ENCODE measurements at regions not wholly inside any gene's neighbourhood (a gene's known extent, or its start where the extent isn't known, plus 50 kb on each side); places are given as distances from the start of the nearest gene placed in this dataset.

GRCh38 chr11:45538363-45538762 lies 127.1 kb downstream of the CHST1 start:
- no peak overlapping the region for H3K14ac ChIP-seq (ENCODE audit: low read length)
- H3K36me3 ChIP-seq (replicated peaks in 1 of 2; ENCODE audit: control insufficient read depth in 2 of 2, insufficient read depth in 2 of 2, low read length in 2 of 2) = no peaks in the 10 kb centered on the region
- H2BK15ac ChIP-seq (ENCODE audit: low read length) = no peak overlapping the region
- H3K9ac ChIP-seq (ENCODE audit: low read depth, low read length, poor library complexity) = no peak overlapping the region
- peaks cover 0 to 2% (median 0%) of the 10 kb centered on the region in 3 experiments for H3K27me3 ChIP-seq (ENCODE audit: control insufficient read depth in 3 of 3, insufficient read depth in 3 of 3, low read depth in 1 of 3, low read length in 3 of 3)
- no peak overlapping the region for H2AFZ ChIP-seq (ENCODE audit: low read length)
- WGBS, 2 donors (ENCODE audit: extremely low coverage in 2 of 2, insufficient read length in 2 of 2, insufficient replicate concordance in 1 of 2) = no CpG with 5 or more reads among the region's 12 CpGs
- H3K18ac ChIP-seq (ENCODE audit: low read length) = no peak overlapping the region
- H2BK12ac ChIP-seq (ENCODE audit: low read length) = no peak overlapping the region
- no peak overlapping the region for H2BK120ac ChIP-seq (ENCODE audit: low read depth, low read length)
- H3K27ac ChIP-seq (replicated peaks; ENCODE audit: low read length) = no peak overlapping the region
- H3K4me3 ChIP-seq (ENCODE audit: low read length in 2 of 2) = no peak overlapping the region
- no peak overlapping the region for H4K91ac ChIP-seq (ENCODE audit: low read depth, low read length, poor library complexity)
- DNase-seq (ENCODE audit: low spot score) = no peak
- no peak overlapping the region for H3K23ac ChIP-seq (ENCODE audit: low read depth, low read length, poor library complexity)
- no peaks in the 10 kb centered on the region for H3K9me3 ChIP-seq (replicated peaks in 1 of 2; ENCODE audit: control insufficient read depth in 2 of 2, insufficient read depth in 1 of 2, low read depth in 1 of 2, low read length in 2 of 2)
- peaks cover 0 to 1% of the 10 kb centered on the region in 2 donors for H3K4me1 ChIP-seq (ENCODE audit: control insufficient read depth in 2 of 2, insufficient read depth in 1 of 2, low read depth in 1 of 2, low read length in 2 of 2)
- H2AK5ac ChIP-seq (ENCODE audit: low read depth, low read length) = no peak overlapping the region
- no peak overlapping the region for H4K8ac ChIP-seq (ENCODE audit: low read depth, low read length)
- H2BK5ac ChIP-seq (ENCODE audit: low read length) = no peak overlapping the region
- no peaks in the 10 kb centered on the region for H3K79me1 ChIP-seq (ENCODE audit: low read depth, low read length)
- H3K4ac ChIP-seq (ENCODE audit: low read length) = no peak overlapping the region
- H3K4me2 ChIP-seq (ENCODE audit: insufficient read depth, low read length, poor library complexity, severe bottlenecking) = no peak overlapping the region

GRCh38 chr11:45537614-45538013 lies 127.8 kb downstream of the CHST1 start:
- Histone ChIP-seq H3K4ac (ENCODE audit: low read length) (no peak overlapping the region), H3K14ac (ENCODE audit: low read length) (no peak overlapping the region), H3K4me1 (ENCODE audit: control insufficient read depth in 2 of 2, insufficient read depth in 1 of 2, low read depth in 1 of 2, low read length in 2 of 2) (peaks cover 0 to 1% of the 10 kb centered on the region in 2 donors), H3K27me3 (ENCODE audit: control insufficient read depth in 3 of 3, insufficient read depth in 3 of 3, low read depth in 1 of 3, low read length in 3 of 3) (peaks cover 0 to 4% (median 0%) of the 10 kb centered on the region in 3 experiments), H3K4me3 (ENCODE audit: low read length in 2 of 2) (no peak overlapping the region), H2BK5ac (ENCODE audit: low read length) (no peak overlapping the region), H2BK12ac (ENCODE audit: low read length) (no peak overlapping the region), H2AFZ (ENCODE audit: low read length) (no peak overlapping the region), H3K4me2 (ENCODE audit: insufficient read depth, low read length, poor library complexity, severe bottlenecking) (no peak overlapping the region), H3K18ac (ENCODE audit: low read length) (no peak overlapping the region), H4K8ac (ENCODE audit: low read depth, low read length) (no peak overlapping the region), H3K36me3 (replicated peaks in 1 of 2; ENCODE audit: control insufficient read depth in 2 of 2, insufficient read depth in 2 of 2, low read length in 2 of 2) (no peaks in the 10 kb centered on the region), H4K91ac (ENCODE audit: low read depth, low read length, poor library complexity) (no peak overlapping the region), H3K27ac (replicated peaks; ENCODE audit: low read length) (no peak overlapping the region), H3K79me1 (ENCODE audit: low read depth, low read length) (no peaks in the 10 kb centered on the region), H2BK120ac (ENCODE audit: low read depth, low read length) (no peak overlapping the region), H3K23ac (ENCODE audit: low read depth, low read length, poor library complexity) (no peak overlapping the region), H2AK5ac (ENCODE audit: low read depth, low read length) (no peak overlapping the region), H2BK15ac (ENCODE audit: low read length) (no peak overlapping the region), H3K9ac (ENCODE audit: low read depth, low read length, poor library complexity) (no peak overlapping the region), H3K9me3 (replicated peaks in 1 of 2; ENCODE audit: control insufficient read depth in 2 of 2, insufficient read depth in 1 of 2, low read depth in 1 of 2, low read length in 2 of 2) (no peaks in the 10 kb centered on the region)
- no peak for DNase-seq (ENCODE audit: low spot score)
- no CpG with 5 or more reads among the region's 3 CpGs for WGBS, 2 donors (ENCODE audit: extremely low coverage in 2 of 2, insufficient read length in 2 of 2, insufficient replicate concordance in 1 of 2)

- Histone ChIP-seq H2BK15ac (ENCODE audit: low read length) (no peak overlapping the region), H3K79me1 (ENCODE audit: low read depth, low read length) (no peaks in the 10 kb centered on the region), H2BK5ac (ENCODE audit: low read length) (no peak overlapping the region), H3K4me3 (ENCODE audit: low read length in 2 of 2) (no peak overlapping the region), H3K4me1 (ENCODE audit: control insufficient read depth in 2 of 2, insufficient read depth in 1 of 2, low read depth in 1 of 2, low read length in 2 of 2) (peaks cover 0 to 1% of the 10 kb centered on the region in 2 donors), H4K91ac (ENCODE audit: low read depth, low read length, poor library complexity) (no peak overlapping the region), H3K4ac (ENCODE audit: low read length) (no peak overlapping the region), H2BK120ac (ENCODE audit: low read depth, low read length) (no peak overlapping the region), H3K27me3 (ENCODE audit: control insufficient read depth in 3 of 3, insufficient read depth in 3 of 3, low read depth in 1 of 3, low read length in 3 of 3) (peaks cover 0 to 5% (median 0%) of the 10 kb centered on the region in 3 experiments), H2AFZ (ENCODE audit: low read length) (no peak overlapping the region), H3K14ac (ENCODE audit: low read length) (no peak overlapping the region), H3K4me2 (ENCODE audit: insufficient read depth, low read length, poor library complexity, severe bottlenecking) (no peak overlapping the region), H3K18ac (ENCODE audit: low read length) (no peak overlapping the region), H3K36me3 (replicated peaks in 1 of 2; ENCODE audit: control insufficient read depth in 2 of 2, insufficient read depth in 2 of 2, low read length in 2 of 2) (no peaks in the 10 kb centered on the region), H3K27ac (replicated peaks; ENCODE audit: low read length) (no peak overlapping the region), H3K9ac (ENCODE audit: low read depth, low read length, poor library complexity) (no peak overlapping the region), H3K23ac (ENCODE audit: low read depth, low read length, poor library complexity) (no peak overlapping the region), H4K8ac (ENCODE audit: low read depth, low read length) (no peak overlapping the region), H2AK5ac (ENCODE audit: low read depth, low read length) (no peak overlapping the region), H3K9me3 (replicated peaks in 1 of 2; ENCODE audit: control insufficient read depth in 2 of 2, insufficient read depth in 1 of 2, low read depth in 1 of 2, low read length in 2 of 2) (no peaks in the 10 kb centered on the region), H2BK12ac (ENCODE audit: low read length) (no peak overlapping the region)
- no peak for DNase-seq (ENCODE audit: low spot score)
- WGBS, 2 donors (ENCODE audit: extremely low coverage in 2 of 2, insufficient read length in 2 of 2, insufficient replicate concordance in 1 of 2) = no CpG with 5 or more reads among the region's 1 CpG
These were observed 130.4 kb downstream of the CHST1 start for GRCh38 chr11:45535033-45535432.

- Histone ChIP-seq H4K91ac (ENCODE audit: low read depth, low read length, poor library complexity) (no peak overlapping the region), H3K4ac (ENCODE audit: low read length) (no peak overlapping the region), H3K27me3 (ENCODE audit: control insufficient read depth in 3 of 3, insufficient read depth in 3 of 3, low read depth in 1 of 3, low read length in 3 of 3) (peaks cover 0 to 5% (median 0%) of the 10 kb centered on the region in 3 experiments), H4K8ac (ENCODE audit: low read depth, low read length) (no peak overlapping the region), H3K9ac (ENCODE audit: low read depth, low read length, poor library complexity) (no peak overlapping the region), H3K18ac (ENCODE audit: low read length) (no peak overlapping the region), H3K4me2 (ENCODE audit: insufficient read depth, low read length, poor library complexity, severe bottlenecking) (no peak overlapping the region), H3K14ac (ENCODE audit: low read length) (no peak overlapping the region), H3K4me3 (ENCODE audit: low read length in 2 of 2) (peak overlapping the region in 1 of 2 donors; percentile 65), H2BK120ac (ENCODE audit: low read depth, low read length) (no peak overlapping the region), H2AFZ (ENCODE audit: low read length) (no peak overlapping the region), H3K36me3 (replicated peaks in 1 of 2; ENCODE audit: control insufficient read depth in 2 of 2, insufficient read depth in 2 of 2, low read length in 2 of 2) (no peaks in the 10 kb centered on the region), H3K9me3 (replicated peaks in 1 of 2; ENCODE audit: control insufficient read depth in 2 of 2, insufficient read depth in 1 of 2, low read depth in 1 of 2, low read length in 2 of 2) (no peaks in the 10 kb centered on the region), H3K79me1 (ENCODE audit: low read depth, low read length) (no peaks in the 10 kb centered on the region), H2BK12ac (ENCODE audit: low read length) (no peak overlapping the region), H3K4me1 (ENCODE audit: control insufficient read depth in 2 of 2, insufficient read depth in 1 of 2, low read depth in 1 of 2, low read length in 2 of 2) (peaks cover 0 to 1% of the 10 kb centered on the region in 2 donors), H2AK5ac (ENCODE audit: low read depth, low read length) (no peak overlapping the region), H2BK15ac (ENCODE audit: low read length) (no peak overlapping the region), H3K27ac (replicated peaks; ENCODE audit: low read length) (no peak overlapping the region), H3K23ac (ENCODE audit: low read depth, low read length, poor library complexity) (no peak overlapping the region), H2BK5ac (ENCODE audit: low read length) (no peak overlapping the region)
- DNase-seq (ENCODE audit: low spot score) = no peak
- WGBS, 2 donors (ENCODE audit: extremely low coverage in 2 of 2, insufficient read length in 2 of 2, insufficient replicate concordance in 1 of 2) = no CpG with 5 or more reads among the region's 5 CpGs
These were observed 131.3 kb downstream of the CHST1 start for GRCh38 chr11:45534132-45534531.

Data from neuronal stem cell (in vitro differentiated cells).